B cell (primary cell): ENCODE measurements at regions not wholly inside any gene's neighbourhood (a gene's known extent, or its start where the extent isn't known, plus 50 kb on each side); places are given as distances from the start of the nearest gene placed in this dataset.

Experiments used
- CTCF ChIP-seq: fragments of 200-600 bp; IDR thresholded peaks from one replicate; pipeline ENCODE4 v1.8.0; 2022; ENCODE audit warnings: antibody characterized with exemption, mild to moderate bottlenecking
- EZH2 ChIP-seq: IDR thresholded peaks from 2 replicates; pipeline ENCODE4 v1.6.1; 2012; ENCODE audit warnings: borderline replicate concordance, low read depth, mild to moderate bottlenecking, moderate library complexity, low read length; ENCODE audit not compliant: insufficient read depth, poor library complexity, severe bottlenecking

- no peak for TF ChIP-seq CTCF
- TF ChIP-seq EZH2, result no peak
Observed at GRCh38 chr4:147088146-147088545, 142.5 kb upstream of the TTC29 start.
